ENCODE measurements at regions not wholly inside any gene's neighbourhood (a gene's known extent, or its start where the extent isn't known, plus 50 kb on each side); places are given as distances from the start of the nearest gene placed in this dataset.

DNA sequence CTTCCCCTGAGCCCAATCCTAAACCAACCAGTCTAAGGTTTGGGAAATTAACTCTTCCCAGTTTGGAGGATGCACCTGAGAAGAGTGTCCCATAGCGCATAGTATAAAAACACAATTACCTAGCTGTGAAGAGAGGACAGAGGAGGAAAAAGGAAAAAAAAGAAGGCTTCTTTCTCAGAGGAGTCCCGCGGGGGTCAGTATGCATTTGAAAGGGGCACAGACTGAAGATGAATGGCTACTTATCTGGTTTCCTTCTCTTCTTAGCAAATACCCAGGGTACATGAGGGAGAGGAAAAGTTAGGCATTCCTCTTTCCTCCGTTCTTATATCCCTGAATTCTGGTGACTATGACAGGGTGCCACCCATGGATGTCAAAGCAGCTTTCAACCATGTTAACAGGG is 96.9 kb downstream of the TMEM47 start:
- TF ChIP-seq CTCF (IDR thresholded peaks at IDR 0.05) (no peak), POLR2A (IDR thresholded peaks at IDR 0.05) (no peak), EP300 (IDR thresholded peaks at IDR 0.05) (no peak)

DNA sequence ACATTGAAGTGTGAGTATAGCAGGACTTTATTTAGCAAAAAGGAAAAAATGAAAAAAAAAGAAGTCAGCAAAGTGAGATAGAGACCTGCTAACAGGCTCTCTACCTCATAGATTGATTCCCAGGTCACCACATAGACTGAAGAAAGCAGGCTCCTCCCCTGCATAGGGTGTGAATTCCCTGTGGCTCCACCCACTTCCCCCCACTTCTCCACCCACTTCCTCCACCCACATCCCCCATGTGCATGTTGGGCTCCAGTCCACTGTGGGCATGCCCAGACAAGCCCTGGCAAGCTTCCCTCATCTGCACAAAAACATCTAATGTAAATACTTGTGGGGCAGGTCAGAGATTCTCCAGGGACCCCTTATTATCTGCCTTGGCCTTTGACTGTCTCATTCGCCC is 97.8 kb downstream of the TMEM47 start:
- H3K27me3 ChIP-seq = no peaks in the 10 kb centered on the region
- H3K9me3 ChIP-seq = no peaks in the 10 kb centered on the region
- H3K4me1 ChIP-seq (ENCODE audit: insufficient read depth) = no peaks in the 10 kb centered on the region
- 46 to 67% (median 58%) methylated on average over 1 of the region's 1 CpG for WGBS, 3 donors
- no peak overlapping the region for H3K4me3 ChIP-seq
- DNase-seq = no peak
- TF ChIP-seq CTCF (IDR thresholded peaks at IDR 0.05) (no peak), POLR2A (IDR thresholded peaks at IDR 0.05) (no peak), EP300 (IDR thresholded peaks at IDR 0.05) (no peak)
- no peak overlapping the region for H3K27ac ChIP-seq
- intact Hi-C loops (cut with DNase I) = no loop called here
- no peaks in the 10 kb centered on the region for H3K36me3 ChIP-seq

More for the DNA sequence above, 96.9 kb downstream of the TMEM47 start:
- no peak for DNase-seq
- Histone ChIP-seq H3K4me1 (ENCODE audit: insufficient read depth) (no peaks in the 10 kb centered on the region), H3K27me3 (no peaks in the 10 kb centered on the region), H3K4me3 (no peak overlapping the region), H3K9me3 (no peaks in the 10 kb centered on the region), H3K36me3 (no peaks in the 10 kb centered on the region), H3K27ac (no peak overlapping the region)
- intact Hi-C loops (cut with DNase I) = no loop called here
- 47 to 52% (median 51%) methylated on average over 4 of the region's 4 CpGs for WGBS, 3 donors

DNA sequence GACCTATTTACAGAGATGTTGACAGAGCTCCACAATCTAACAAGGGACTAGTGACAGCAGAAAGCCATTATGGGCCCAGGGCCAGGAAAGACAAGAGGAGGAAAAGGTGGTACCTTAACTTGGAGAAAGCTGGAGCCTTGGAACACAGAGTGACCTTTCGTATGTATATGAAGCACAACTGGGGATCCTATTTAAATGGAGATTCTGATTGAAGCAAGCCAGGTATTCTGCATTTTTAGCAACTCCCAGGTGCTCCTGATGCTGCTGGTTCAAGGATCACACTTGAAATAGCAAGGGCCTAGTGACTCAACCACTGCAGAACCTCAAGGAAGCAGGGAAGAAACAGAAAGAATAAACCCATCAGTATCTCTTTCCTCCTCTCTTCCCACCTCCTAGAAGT is 99.4 kb downstream of the TMEM47 start:
- no peak overlapping the region for H3K4me3 ChIP-seq
- no peaks in the 10 kb centered on the region for H3K36me3 ChIP-seq
- TF ChIP-seq POLR2A (IDR thresholded peaks at IDR 0.05) (no peak), CTCF (IDR thresholded peaks at IDR 0.05) (no peak), EP300 (IDR thresholded peaks at IDR 0.05) (no peak)
- WGBS, 3 donors = 47 to 71% (median 57%) methylated on average over 1 of the region's 1 CpG
- H3K9me3 ChIP-seq = no peaks in the 10 kb centered on the region
- intact Hi-C loops (cut with DNase I) = no loop called here
- H3K27ac ChIP-seq = no peak overlapping the region
- no peaks in the 10 kb centered on the region for H3K27me3 ChIP-seq
- no peak for DNase-seq
- H3K4me1 ChIP-seq (ENCODE audit: insufficient read depth) = no peaks in the 10 kb centered on the region

DNA sequence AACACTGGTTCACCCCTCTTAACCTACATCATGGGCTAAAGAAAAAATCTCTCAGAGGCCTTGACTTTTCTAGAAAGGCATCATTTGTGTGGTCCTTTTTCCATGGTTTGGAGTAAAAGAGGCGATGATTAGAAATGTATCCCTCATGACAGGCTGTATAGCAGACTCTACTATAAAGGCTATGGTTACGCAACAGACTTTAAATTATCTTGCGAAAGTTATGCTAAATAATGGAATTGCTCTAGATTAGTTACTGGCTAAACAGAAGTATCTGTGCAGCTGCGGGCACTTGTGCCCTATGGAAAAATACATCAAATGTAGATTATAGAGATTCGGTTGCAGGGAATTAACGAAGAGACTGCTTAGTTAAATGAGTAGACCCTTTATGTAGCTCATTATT is 101.6 kb downstream of the TMEM47 start:
- WGBS, 3 donors = 74 to 81% (median 80%) methylated on average over 6 of the region's 6 CpGs

DNA sequence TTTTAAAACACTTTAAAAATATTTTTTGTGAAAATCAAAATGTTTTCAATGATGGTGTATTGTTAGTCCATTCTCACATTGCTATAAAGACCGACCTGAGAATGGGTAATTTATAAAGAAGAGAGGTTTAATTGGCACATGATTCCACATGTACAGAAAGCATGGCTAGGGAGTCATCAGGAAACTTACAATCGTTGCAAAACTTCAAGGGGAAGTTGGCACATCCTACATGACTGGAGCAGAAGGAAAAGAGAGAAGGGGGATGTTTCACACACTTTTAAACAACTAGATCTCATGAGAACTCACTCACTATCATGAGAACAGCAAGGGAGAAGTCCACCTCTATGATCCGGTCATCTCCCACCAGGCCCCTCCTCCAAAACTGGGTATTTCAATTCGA is 110.7 kb downstream of the TMEM47 start:
- no peaks in the 10 kb centered on the region for H3K4me1 ChIP-seq (ENCODE audit: insufficient read depth)
- no peaks in the 10 kb centered on the region for H3K27me3 ChIP-seq
- H3K36me3 ChIP-seq = no peaks in the 10 kb centered on the region
- WGBS, 3 donors = 33 to 39% (median 35%) methylated on average over 4 of the region's 4 CpGs
- intact Hi-C loops (cut with DNase I) = no loop called here
- H3K4me3 ChIP-seq = no peak overlapping the region
- no peak overlapping the region for H3K27ac ChIP-seq
- H3K9me3 ChIP-seq = no peaks in the 10 kb centered on the region
- no peak for DNase-seq
- TF ChIP-seq CTCF (IDR thresholded peaks at IDR 0.05) = no peak
- TF ChIP-seq EP300 (IDR thresholded peaks at IDR 0.05) = no peak
- TF ChIP-seq POLR2A (IDR thresholded peaks at IDR 0.05) = no peak

More for the DNA sequence above, 101.6 kb downstream of the TMEM47 start:
- Histone ChIP-seq H3K4me1 (ENCODE audit: insufficient read depth) (no peaks in the 10 kb centered on the region), H3K4me3 (no peak overlapping the region), H3K27ac (no peak overlapping the region), H3K27me3 (no peaks in the 10 kb centered on the region), H3K36me3 (no peaks in the 10 kb centered on the region), H3K9me3 (no peaks in the 10 kb centered on the region)
- TF ChIP-seq POLR2A (IDR thresholded peaks at IDR 0.05) = no peak
- intact Hi-C loops (cut with DNase I) = no loop called here
- no peak for DNase-seq

All from ovary (tissue), 7 donors.